ENCODE measurements at regions not wholly inside any gene's neighbourhood (a gene's known extent, or its start where the extent isn't known, plus 50 kb on each side); places are given as distances from the start of the nearest gene placed in this dataset.

DNA sequence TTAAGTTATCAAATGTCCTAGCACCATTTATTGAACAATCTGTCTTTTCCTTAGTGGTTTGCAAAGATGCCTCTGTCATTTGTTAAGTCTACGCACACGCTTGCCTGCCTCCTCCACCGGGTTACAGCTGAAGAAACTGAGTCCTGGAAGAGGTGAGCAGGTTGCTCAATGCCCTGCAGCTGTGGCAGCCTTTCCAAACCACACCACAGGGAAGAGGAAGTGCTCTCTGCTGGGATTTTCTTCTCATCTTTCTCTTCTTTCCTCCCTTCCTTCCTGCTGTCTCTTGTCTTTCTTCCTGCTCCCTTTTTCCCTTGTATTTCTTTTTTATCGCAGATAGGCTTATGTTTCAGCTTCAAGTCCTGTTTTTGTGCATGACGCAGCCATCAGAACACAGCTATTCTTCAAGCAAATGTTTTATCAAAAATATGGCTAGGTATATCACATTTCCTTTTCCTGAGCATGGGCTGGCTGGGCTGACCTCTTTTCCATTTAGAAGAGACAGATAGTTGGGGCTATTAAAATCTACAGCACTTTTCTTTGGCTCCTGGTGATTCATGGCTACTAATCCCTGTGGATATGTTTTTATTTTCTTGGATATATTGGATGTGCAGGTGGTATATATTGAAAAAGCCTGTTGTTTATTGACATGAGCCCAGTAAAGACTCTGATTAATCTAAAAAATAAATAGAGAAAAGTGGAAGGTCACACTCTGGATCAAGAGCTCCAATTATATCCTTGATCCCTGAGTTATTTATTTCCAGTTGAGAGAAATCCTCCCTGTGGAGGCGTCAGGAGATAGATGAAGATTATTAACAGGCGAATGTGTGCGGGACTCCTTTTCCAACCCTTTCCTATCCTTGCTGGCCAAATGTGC is 214.6 kb downstream of the TSN start:
- no peak for DNase-seq

DNA sequence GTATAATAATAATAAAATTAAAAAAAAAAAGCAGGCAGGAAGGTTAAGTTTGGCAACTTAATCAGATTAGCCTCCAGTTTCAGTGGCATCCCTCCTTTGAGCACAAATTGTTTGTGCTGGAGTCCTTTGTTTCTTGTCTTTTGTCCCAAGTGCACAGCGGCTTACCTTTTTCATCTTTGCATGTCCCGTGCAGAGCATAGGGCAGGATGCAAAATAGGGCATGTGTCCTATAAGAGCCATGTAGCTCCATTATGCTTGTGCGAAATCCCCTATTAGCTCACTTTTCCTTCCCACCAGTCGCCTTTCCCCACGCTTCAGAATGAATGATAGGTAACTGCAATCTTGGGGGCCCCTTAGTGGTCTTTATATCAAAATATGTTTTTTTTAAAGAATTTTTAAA is 216.8 kb downstream of the TSN start:
- DNase-seq, result no peak

DNA sequence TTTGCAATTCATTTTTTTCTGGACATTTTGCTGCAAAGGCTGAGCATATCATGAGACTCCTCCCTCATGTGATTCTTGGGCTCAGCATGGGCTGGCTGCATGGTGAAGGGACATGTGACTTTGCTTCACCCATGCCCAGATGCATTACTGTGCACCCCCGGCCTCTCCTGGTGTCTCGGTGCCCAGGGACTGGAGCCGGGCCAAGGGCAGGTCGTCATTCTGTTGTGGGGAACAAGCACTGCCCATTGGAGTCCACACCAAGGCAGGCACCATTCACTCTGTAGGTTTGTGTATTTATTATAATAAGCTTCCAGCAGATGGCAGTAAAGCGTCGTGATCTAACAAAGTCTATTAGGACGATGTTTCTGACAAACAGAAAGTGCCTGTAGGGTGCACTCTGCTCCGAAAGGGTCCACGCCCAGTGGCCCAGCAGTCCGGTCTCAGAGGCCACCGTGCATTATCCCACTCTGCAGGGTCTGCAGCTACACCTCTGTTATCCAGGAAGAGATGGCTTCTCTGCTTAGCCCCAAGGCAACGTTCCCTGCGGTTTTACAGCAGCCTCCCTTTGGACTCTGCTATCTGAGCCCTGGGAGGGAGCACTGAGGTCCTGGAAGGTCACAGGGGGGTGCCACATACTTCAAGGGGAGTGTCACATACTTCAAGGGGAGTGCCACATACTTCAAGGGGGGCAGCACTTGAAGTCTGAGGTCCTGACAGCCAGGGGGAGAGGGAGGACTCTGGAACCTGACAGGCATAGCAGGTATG is 219.6 kb downstream of the TSN start:
- peak; percentile 60 for DNase-seq

DNA sequence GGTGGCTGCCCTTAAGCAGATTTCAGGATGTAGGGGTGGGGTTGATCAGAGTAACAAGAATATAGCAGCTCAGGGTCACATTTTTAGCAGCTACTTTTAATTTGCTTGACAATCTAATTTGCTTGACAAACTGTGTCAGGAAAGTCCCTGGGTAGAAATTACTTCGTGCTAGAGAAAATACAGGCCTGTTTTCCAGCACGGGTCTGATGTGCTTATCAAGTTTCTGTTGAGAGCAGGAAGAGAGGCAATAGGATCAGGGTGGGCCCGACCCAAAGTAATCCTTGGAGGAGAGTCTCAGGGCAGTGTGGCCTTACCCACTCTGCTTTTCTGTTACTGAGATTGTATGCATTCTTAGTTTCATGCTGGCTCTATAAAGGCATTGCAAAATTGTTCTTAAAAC is 221.5 kb downstream of the TSN start:
- DNase-seq, result no peak

DNA sequence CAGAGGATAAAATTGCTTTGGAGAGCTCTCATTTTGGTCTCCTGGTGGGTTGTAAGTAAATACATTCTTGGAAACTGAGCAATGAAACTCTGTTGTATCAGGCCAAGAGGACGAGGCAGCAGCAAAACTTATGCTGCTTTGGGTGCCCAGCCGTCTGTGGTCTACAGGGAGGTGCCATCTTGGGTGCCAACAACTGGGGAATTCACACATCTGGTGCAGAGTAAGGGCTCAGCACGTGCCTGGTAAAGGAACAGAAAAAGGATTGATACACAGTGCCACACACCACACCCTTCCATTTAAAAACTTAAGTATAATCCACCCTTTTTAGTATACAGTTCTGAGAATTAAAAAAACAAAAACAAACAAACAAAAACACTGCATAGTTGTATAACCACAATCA is 221.9 kb downstream of the TSN start:
- no peak for DNase-seq

DNA sequence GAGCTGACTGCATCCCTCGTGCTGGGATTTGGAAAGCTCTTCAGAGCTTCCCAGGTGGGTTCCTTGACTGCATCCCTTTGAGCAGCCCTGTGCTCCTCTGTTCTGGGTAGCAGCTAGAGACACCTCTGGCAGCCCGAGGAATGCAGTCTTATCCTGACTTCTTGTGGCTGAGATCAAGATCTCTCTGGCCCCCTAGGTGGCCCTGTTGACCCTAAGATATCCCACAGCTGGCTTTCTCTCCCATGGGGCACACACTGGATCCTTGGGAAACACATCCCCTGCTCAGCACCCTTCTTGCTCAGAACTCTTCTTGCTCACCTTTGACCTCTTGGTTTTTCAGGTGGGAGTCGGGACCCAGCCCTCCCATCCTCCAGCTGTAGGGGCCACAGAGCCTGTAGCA is 237.2 kb downstream of the TSN start:
- no peak for DNase-seq

DNA sequence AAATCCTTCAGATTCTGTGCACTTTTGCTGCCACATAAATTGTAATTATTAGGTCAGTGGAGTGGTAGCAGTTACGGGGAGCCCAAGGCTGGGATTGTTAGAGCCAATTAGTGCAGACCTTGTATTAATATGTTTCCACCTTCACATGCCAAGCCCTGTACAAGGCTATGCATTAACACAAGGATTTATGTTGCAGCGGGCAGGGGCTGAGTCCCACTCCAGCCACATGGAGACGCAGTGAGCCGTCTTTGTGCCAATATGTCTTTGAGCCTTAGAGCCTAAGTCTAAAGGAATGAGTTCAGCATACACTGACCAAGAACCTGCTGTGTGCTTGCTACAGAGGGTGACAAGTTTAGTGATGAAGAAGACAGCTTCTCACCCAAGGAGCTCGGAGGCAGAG is 238.2 kb downstream of the TSN start:
- no peak for DNase-seq

DNA sequence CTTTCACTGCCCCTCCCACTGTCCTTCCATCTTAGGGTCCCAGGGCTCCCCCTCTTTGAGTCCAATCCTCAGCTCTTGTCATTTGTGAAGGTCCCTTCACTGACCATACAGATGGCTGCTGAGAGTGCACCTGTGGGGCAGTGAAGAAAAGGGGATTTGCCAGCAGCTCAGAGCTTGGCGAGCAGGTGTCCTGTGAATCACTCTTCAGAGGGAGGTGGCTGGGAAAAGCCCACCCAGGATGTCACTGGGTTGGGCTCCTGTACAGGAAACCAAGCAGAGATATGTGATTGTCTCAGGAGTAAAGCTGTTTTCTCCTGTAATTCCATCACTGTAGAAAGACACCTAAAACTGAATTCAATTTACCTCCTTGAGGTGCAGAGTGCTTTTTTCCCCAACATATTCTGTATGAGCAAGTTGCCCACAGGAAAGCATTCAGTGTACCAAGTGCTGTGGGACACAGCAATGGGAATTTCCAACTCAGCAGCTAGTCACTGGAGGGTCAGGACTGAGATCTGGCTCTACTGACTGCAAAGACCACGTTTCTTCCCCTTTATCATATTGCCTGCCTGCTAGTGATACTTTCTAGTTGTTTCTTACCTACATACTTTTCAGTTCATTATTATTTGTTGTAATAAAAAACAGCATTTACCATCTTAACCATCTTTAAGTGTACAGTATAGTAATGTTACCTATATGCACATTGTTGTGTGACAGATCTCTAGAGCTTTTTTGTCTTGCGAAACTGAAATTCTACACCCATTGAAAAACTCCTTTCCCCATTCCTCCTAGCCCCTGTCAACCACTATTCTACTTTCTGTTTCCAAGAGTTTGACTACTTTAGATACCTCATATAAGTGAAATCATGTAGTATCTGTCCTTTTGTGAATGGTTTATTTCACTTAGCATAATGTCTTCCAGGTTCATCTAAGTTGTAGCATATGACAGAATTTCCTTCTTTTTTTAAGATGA is 239.1 kb downstream of the TSN start:
- DNase-seq, result no peak

DNA sequence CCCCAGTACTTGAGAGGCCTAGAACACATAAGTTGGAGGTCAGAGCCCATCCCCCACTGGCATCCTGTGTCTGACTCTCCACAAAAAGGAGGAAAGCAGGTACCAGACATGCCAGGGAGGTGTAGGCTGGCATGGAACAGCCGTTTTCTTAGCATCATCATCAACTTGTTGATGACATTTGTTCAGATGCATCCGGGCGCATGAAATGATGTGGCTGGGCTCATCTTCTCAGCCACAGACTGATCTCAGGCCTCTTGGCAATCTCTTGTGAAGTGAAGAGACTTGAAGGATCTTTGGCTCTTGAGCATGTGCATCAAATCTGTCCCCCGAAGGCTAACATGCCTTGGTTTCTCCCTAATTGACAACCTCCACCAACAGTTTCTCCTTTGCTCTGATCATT is 243.3 kb downstream of the TSN start:
- no peak for DNase-seq

DNA sequence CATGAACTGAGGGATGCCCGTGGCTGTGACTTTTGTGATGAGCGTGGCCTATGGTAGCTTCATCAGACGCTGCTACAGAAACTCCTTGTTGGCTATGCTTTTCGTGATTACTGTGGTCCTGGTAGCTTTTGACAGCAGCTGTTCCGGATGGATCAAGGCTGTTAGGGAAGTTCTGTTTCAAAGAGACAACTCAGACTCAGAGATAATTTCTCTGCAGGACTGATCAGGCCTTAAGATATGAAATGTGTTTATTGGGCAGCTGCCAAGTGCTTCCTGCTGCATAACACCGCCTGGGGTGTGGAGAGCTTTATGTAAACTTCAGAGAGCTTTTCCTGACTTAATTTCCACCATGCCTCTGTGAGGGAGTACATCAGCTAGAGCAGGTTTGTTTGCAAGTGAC is 243.8 kb downstream of the TSN start:
- DNase-seq, result no peak

DNA sequence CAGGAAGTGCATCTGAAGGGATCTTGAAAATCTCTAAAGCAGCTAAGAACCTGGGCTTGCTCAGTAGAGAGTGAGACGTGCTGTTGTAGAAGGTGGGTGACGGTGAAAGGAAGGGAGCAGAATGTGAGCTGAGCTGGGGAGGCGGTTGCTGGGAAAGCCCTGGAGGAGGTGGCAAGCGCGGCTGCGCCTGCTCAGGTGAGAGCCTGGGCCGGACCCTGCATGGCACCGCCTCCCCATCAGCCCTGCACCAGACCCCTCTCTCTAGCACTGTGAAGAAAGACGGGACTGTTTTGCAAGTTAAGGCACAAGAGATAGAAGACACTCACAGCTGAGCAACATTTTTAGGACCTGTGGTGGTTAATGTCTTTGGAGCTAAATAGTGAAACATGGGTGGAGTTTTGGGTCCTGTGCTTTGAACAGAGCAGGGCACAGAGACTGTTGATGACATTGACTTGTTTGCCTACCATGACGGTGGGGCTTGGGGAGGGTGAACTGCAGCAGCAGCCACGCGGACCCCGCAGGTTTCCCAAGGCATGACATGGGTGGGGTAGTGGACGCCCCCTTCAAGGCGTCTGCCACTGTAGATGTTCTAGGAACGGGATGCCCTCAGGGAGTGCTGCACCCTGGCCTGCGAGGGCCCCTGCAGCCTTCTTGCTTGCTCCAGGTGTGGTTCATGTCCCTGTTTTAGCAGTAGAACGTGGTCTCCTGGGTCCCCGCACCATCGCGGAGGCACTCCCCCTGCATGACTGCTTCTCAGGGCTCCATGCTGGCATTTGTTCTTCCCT is 245.3 kb downstream of the TSN start:
- no peak for DNase-seq

DNA sequence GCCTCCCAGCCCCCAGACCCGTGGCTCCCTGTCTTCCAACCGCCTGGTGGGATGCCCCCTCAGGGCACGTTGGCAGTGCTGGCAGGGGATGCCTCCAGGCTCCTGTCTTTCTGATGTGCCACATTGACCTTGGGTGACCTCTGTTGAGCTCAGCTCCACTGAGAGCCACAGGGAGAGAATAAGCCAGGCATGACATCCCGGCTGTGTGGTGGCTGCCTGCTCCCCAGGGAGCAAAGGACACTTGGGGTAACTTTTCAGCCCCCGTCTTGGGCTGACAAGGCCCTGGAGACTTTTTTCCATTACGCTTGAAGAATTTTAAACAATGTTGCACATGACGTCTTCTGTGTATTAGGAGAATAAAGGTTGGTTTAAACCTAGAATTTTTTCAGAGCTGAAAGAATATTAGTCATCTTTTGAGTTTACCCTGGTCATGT is 246.0 kb downstream of the TSN start:
- DNase-seq, result no peak

DNA sequence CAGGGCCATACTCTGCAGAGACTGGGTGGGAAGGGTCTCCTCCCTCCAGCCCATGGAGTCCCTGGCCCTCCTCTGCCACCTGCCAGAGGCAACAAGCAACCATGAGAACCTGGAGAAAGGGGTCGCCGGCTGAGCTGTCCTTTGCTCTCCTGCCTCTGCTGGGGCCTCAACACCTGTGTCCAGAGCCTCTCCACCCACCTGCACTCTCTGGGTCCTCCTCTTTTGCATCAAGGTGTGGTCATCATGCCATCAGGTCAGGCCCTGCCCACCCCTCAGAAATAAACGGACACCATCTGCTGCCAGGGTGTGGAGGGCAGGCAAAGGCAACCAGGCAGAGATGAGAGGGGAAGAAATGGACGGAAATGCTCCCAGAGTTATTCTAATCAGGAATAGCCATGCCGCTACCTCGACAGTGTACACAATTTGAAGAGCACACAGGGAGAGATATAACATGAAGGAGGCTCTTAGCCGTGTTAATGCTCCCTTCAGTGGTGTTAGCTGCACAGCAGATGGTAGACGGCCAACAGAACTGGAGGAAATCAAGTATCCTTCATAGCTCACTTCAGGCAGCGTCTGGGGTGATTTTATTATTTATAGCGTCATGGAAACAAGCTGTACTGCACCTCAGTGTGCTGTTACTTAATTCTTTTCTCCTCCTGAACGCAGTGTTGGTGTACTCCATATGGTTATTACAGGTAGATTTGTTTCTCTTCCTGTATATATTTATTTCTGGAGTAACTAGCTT is 247.9 kb downstream of the TSN start:
- peak; percentile 71 for DNase-seq

DNA sequence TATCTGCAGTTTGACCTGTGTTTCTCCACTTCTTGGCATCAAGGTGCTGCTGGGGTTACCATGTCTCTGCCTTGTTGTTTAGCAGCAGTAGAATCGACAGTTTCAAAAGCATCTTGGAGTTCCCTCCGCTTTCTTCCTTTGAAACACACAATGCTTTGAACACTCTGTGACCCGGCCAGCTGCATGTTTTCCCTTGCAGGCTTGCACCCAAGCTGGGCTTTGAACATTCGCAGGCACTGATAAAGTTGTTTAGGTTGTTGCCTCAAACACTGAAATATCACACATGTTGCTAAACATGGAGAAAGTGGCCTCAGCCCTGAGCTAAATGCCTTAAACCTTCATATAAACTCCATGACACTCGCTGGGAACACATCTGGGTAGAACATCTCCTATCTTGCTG is 251.7 kb downstream of the TSN start:
- no peak for DNase-seq

DNA sequence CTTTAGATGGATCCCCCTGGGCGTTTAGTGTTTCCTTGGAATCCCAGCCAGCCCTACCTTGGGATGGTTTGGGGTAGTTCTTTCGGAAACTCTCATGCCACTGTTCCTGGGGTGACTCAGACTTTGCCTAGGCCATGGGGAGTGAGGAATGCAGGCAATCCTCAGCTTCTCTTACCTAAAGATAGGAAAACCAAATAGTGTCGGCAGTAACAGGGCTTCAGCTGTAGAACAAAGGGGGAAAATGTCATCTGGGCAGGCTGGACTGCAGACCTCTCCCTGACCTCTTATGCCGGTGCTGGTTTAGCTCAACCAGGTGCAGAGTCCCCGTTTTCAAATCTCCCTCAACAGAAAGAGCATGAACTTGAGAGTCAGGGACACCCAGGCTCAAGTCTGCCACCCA is 252.1 kb downstream of the TSN start:
- DNase-seq, result no peak

DNA sequence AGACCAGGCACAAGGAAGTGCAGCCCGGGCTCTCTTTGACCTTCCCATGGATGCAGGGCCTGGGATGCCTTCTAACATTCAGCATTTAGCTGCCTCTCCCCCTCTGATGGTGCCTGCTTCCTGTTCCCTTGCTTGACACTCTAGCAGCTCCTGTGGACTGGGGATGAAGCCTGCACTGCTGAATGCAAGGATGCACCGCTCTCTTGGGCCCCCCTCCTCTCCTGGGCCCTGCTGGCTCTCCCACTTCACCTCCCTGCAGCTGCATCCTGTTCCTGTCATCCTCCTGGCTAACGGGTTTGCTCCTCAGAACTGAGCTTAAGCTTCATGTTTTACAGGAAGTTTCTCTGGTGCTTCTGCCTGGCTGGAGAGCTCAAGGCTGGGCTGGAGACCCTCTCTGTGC is 254.1 kb downstream of the TSN start:
- DNase-seq, result no peak

DNA sequence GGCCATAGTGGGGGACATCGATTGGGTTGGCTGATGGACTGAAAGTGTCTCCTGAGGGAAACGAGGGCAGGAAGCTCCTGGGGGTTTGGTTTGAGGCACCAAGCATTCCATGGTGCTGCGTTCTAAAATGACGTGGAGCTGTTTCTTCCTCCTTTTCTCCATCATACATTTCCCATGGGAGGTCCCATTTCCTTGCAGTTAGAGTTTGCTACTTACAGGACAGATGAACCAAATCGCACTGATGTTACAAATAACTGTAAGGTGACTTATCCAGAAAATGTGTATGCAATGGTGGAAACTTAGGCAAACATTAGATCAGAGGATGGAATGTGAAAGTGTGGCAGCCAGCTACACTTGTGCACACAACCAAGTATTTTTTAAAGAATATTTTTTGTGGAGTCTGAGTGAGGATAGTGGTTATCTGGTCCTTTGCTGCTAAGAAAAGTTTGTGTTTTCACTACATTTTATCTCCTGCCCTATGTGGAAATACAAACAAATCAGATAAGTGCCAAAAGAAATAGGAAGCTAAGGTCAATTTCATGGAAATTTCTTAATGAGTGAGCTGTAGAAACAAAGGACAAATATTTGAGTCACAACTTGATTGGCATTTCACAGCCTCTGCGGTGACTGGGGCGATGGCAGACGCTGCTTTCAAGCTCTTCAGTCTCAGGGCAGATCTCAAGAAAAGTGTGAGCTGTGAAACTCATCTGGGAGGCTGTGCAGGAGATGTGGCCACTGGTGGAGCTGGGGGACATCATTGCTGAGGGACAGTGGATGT is 256.2 kb downstream of the TSN start:
- no peak for DNase-seq

DNA sequence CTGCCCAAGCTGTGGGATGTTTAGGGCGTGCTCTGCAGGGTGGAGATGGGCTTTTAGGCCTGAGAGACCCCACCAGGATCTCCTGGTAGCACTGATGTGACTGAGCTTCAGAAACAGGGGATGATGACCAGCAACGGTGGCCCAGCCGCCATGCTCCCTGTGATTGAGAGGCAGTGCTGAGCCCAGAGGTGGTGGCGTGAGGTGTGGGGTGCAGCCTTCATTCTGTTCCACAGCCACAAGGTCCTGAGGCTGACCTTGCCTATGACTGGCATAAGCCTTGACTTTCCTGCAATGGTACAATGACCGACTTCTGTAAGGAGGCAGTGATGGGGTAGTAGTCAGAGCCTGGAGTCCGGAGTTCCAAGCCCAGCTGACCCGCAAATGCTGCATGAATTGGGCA is 263.3 kb downstream of the TSN start:
- DNase-seq, result no peak

DNA sequence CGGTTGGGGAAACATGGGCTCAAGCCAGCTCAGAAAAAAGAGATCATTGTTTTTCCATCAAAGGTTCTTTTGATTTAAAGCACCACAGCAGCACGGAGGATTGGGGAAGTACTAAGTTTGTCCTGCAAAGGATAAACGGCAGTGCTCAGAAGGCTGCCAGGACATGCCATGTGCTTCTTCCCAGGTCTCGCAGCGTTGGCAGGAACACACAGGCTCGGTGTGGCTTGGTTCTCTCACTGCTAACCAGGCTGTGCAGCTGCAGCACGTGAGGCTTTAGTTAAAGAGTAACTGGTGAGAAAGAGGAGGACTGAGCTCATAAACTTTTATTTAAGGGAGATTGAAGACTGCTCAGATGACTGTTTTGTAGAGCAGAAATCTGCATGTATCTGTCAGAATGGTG is 264.3 kb downstream of the TSN start:
- DNase-seq, result no peak

DNA sequence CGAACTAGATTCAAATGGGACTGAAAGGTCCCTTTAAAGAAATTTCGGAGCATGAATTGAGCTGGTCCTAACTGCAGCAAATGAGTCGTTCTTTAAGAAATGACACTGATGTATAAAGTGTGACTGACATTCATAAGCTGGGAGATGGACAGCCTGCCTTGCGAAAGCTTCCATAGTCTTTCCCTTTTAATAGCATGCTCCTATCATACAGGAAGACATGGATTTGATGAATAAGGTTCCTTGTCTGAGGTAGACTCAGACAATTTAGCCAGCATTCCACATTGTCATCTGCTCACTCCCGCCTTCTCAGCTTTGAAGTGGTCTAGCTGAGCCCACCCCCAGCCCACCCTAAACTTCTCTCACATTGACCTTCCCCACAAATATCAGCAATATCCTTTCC is 264.9 kb downstream of the TSN start:
- DNase-seq, result no peak

DNA sequence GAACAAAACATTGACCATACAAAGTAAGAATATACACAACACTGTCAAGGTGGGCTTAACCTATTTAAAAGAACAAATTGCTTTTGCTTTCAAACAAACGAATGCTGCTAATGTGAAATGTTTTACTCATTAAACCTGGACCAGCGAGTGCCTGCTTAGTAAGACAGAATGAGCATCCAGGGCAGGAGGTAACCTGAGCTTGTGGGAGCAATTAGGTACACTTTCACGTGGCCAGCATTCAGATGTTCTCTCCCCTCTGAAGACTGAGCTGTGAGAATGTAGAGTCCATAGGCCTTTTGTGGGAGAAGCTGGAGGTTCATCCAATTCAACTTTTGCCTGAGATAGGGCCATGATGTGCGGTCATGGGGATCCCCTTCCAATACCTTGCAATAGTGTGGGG is 266.5 kb downstream of the TSN start:
- DNase-seq, result no peak

Measured in NCI-H2029 treated with DMSO at 0.1 percent for 48 hours (cell line).